Rectal smooth muscle tissue (tissue), 1 donor: ENCODE measurements at regions not wholly inside any gene's neighbourhood (a gene's known extent, or its start where the extent isn't known, plus 50 kb on each side); places are given as distances from the start of the nearest gene placed in this dataset.
"Not testable (repeated sequence)": the region's sequence is repeated elsewhere in the genome, so short reads cannot be mapped to it uniquely, and the experiment has no call there.

Experiments
- H3K27ac ChIP-seq: one replicate; pipeline ENCODE4 v1.7.0; 2013; ENCODE audit warnings: low read depth, low read length, inconsistent platforms
- H3K27me3 ChIP-seq: one replicate; pipeline ENCODE4 v1.7.0; 2013; ENCODE audit warnings: low read length; ENCODE audit not compliant: control insufficient read depth, insufficient read depth
- H3K36me3 ChIP-seq: one replicate; pipeline ENCODE4 v1.7.0; 2013; ENCODE audit warnings: low read length; ENCODE audit not compliant: control insufficient read depth, insufficient read depth
- H3K4me1 ChIP-seq: one replicate; pipeline ENCODE4 v1.7.0; 2013; ENCODE audit warnings: low read length; ENCODE audit not compliant: control insufficient read depth, insufficient read depth
- H3K4me3 ChIP-seq: one replicate; pipeline ENCODE4 v1.7.0; 2013; ENCODE audit warnings: low read length
- H3K9ac ChIP-seq: one replicate; pipeline ENCODE4 v1.7.0; 2013; ENCODE audit warnings: low read length

- Histone ChIP-seq H3K27ac (no peak overlapping the region), H3K4me1 (no peaks in the 10 kb centered on the region), H3K4me3 (no peak overlapping the region), H3K27me3 (no peaks in the 10 kb centered on the region), H3K36me3 (no peaks in the 10 kb centered on the region), H3K9ac (no peak overlapping the region)
Observed at GRCh38 chr14:76697246-76697905, 63.9 kb upstream of the VASH1 start.

- H3K9ac ChIP-seq, result no peak overlapping the region
- no peak overlapping the region for H3K4me3 ChIP-seq
- H3K27ac ChIP-seq, result no peak overlapping the region
- H3K27me3 ChIP-seq, result no peaks in the 10 kb centered on the region
- no peaks in the 10 kb centered on the region for H3K36me3 ChIP-seq
- no peaks in the 10 kb centered on the region for H3K4me1 ChIP-seq
Observed at GRCh38 chr14:76698191-76698590, 63.1 kb upstream of the VASH1 start.

GRCh38 chr14:76698631-76699030 lies 62.6 kb upstream of the VASH1 start:
- no peak overlapping the region for H3K4me3 ChIP-seq
- H3K9ac ChIP-seq, result no peak overlapping the region
- no peaks in the 10 kb centered on the region for H3K36me3 ChIP-seq
- H3K27ac ChIP-seq, result no peak overlapping the region
- H3K27me3 ChIP-seq, result no peaks in the 10 kb centered on the region
- H3K4me1 ChIP-seq, result no peaks in the 10 kb centered on the region

GRCh38 chr14:76699209-76699938 lies 61.9 kb upstream of the VASH1 start:
- no peaks in the 10 kb centered on the region for H3K4me1 ChIP-seq
- no peaks in the 10 kb centered on the region for H3K36me3 ChIP-seq
- no peak overlapping the region for H3K4me3 ChIP-seq
- H3K27me3 ChIP-seq, result no peaks in the 10 kb centered on the region
- H3K27ac ChIP-seq, result no peak overlapping the region
- H3K9ac ChIP-seq, result no peak overlapping the region

GRCh38 chr14:76699939-76700590 lies 61.2 kb upstream of the VASH1 start:
- Histone ChIP-seq H3K9ac (no peak overlapping the region), H3K4me1 (no peaks in the 10 kb centered on the region), H3K27me3 (no peaks in the 10 kb centered on the region), H3K36me3 (no peaks in the 10 kb centered on the region), H3K4me3 (no peak overlapping the region), H3K27ac (no peak overlapping the region)

GRCh38 chr14:76701436-76701835 lies 59.8 kb upstream of the VASH1 start:
- no peaks in the 10 kb centered on the region for H3K4me1 ChIP-seq
- no peak overlapping the region for H3K27ac ChIP-seq
- H3K9ac ChIP-seq, result no peak overlapping the region
- no peaks in the 10 kb centered on the region for H3K27me3 ChIP-seq
- H3K36me3 ChIP-seq, result no peaks in the 10 kb centered on the region
- H3K4me3 ChIP-seq, result no peak overlapping the region

GRCh38 chr14:76701981-76702380 lies 59.3 kb upstream of the VASH1 start:
- Histone ChIP-seq H3K9ac (no peak overlapping the region), H3K4me1 (no peaks in the 10 kb centered on the region), H3K27me3 (no peaks in the 10 kb centered on the region), H3K36me3 (no peaks in the 10 kb centered on the region), H3K27ac (no peak overlapping the region), H3K4me3 (no peak overlapping the region)

GRCh38 chr14:76705214-76705613 lies 56.1 kb upstream of the VASH1 start:
- Histone ChIP-seq H3K9ac (no peak overlapping the region), H3K36me3 (no peaks in the 10 kb centered on the region), H3K4me1 (no peaks in the 10 kb centered on the region), H3K27me3 (no peaks in the 10 kb centered on the region), H3K27ac (no peak overlapping the region), H3K4me3 (no peak overlapping the region)

- not testable (repeated sequence) for H3K27ac ChIP-seq, H3K36me3 ChIP-seq, H3K9ac ChIP-seq, H3K4me3 ChIP-seq, H3K27me3 ChIP-seq, H3K4me1 ChIP-seq
Observed at GRCh38 chr14:76706207-76706606, 55.1 kb upstream of the VASH1 start.

GRCh38 chr14:76706811-76707210 lies 54.5 kb upstream of the VASH1 start:
- Histone ChIP-seq H3K9ac (no peak overlapping the region), H3K4me3 (no peak overlapping the region), H3K4me1 (no peaks in the 10 kb centered on the region), H3K36me3 (no peaks in the 10 kb centered on the region), H3K27me3 (no peaks in the 10 kb centered on the region), H3K27ac (no peak overlapping the region)

- no peak overlapping the region for H3K4me3 ChIP-seq
- H3K4me1 ChIP-seq, result no peaks in the 10 kb centered on the region
- H3K9ac ChIP-seq, result no peak overlapping the region
- H3K27me3 ChIP-seq, result no peaks in the 10 kb centered on the region
- no peaks in the 10 kb centered on the region for H3K36me3 ChIP-seq
- no peak overlapping the region for H3K27ac ChIP-seq
Observed at GRCh38 chr14:76708028-76708427, 53.2 kb upstream of the VASH1 start.

- Histone ChIP-seq H3K4me3 (no peak overlapping the region), H3K27me3 (no peaks in the 10 kb centered on the region), H3K9ac (no peak overlapping the region), H3K27ac (no peak overlapping the region), H3K36me3 (no peaks in the 10 kb centered on the region), H3K4me1 (no peaks in the 10 kb centered on the region)
Observed at GRCh38 chr14:76708771-76709170, 52.5 kb upstream of the VASH1 start.
